ENCODE measurements at regions not wholly inside any gene's neighbourhood (a gene's known extent, or its start where the extent isn't known, plus 50 kb on each side); places are given as distances from the start of the nearest gene placed in this dataset.

DNA sequence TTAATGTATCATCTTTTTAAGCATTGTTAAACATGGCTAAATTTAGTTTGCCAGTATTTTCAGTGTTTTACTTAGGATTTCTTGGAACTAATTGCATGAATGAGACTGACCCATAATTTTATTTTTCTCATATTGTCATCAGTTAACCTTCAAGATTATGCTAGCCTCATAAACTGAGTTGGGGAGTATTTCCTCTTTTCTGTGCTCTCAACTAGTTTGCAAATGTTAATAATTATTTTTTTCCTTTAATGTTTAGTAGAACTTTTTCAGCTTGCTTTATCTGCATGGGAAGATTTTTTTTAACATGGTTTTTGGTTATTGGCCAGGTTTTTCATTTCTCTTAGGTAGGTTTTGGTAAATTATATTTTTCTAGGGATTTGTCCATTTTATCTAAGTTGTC lies 235.4 kb upstream of the SESN3 start:
- DNase-seq = no peak

DNA sequence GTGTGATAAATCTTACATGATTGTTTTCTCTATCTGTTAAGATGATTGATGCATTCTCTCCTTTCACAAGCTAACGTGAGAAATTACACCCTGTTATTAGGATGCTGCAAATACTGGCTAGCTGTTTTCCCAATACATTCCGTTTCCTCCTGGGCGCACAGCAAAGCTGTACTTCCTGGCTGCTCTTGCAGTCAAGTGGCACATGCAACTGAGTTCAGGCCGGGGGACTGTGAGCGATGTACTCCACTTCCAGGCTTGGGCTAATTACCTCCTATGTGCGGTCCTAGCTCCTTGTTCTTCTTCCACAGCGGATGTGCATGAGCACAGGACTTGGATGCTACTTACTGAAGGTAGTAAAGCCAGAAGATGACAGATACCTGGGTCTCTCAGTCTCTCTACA lies 234.9 kb upstream of the SESN3 start:
- no peak for DNase-seq

DNA sequence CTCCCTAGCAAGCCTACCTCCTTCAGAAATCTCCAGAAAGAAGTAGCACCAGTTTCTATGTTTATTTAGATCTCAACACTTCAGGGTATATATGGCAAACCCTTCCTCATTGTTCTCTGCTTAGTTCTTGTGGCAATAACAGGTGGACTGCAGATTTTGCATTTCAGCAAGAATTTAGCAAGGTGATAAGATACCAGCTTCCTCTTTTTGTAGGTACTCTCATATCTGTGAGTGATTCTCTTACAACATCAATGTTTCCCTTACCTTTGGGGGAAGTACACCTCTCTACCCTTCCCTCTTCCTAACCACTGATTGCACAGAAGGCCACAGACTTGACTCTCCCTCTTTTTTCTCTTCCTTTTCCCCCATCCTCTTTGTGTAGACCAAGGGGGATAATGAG lies 230.9 kb upstream of the SESN3 start:
- no peak for DNase-seq

DNA sequence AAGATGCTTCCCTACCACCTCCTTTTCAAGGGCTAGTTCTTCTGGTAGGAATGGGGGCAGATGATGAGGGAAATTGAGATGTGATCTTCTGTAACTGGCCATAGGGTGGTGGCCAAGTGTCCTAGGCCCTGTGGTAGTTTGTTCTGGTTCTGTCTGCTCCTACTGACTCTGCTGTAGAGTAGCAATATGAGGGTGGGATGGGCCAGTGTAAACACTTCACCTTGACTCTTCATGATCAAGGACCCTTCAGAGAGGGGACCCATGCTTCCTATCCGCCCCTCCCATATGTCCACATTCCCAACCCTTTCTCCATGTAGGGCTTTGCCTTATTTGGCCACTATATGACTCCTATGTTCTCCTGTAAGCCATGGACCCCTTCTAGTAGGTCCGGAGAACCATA lies 230.3 kb upstream of the SESN3 start:
- DNase-seq = no peak

DNA sequence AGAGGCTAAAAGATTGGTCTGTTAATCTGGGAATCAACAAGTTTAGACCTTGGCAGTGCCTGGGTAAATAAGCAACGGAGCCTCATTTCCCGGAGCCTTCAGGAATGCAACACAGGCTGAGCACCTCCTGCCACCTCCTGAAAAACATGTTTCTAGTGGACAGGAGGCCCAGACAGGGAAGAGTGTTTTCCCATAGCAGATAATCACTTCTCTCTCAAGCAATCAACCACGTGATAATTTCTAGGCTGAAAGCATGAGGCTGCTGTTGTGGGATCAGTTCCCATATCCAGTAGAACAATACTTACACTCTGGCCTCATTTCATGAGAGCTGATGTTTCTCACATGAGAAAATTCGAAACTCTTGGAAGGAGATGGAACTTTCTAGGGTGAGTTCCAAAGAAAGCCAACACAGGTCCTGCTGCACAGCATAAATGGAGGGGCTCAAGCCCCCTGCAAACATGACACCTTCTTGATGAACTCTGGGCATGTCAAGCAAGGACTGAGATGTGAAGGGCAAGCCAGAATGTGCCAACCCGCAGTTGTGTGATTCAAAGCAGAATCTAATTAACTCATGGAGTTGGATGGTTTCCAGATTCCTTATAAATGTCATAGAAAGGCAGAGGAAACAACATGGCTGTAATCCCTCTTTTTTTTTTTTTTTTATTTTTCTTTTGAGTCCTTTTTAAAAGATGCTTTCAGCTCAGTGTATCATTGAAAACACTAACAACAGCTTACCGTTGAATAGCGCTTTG lies 228.5 kb upstream of the SESN3 start:
- no peak for DNase-seq

DNA sequence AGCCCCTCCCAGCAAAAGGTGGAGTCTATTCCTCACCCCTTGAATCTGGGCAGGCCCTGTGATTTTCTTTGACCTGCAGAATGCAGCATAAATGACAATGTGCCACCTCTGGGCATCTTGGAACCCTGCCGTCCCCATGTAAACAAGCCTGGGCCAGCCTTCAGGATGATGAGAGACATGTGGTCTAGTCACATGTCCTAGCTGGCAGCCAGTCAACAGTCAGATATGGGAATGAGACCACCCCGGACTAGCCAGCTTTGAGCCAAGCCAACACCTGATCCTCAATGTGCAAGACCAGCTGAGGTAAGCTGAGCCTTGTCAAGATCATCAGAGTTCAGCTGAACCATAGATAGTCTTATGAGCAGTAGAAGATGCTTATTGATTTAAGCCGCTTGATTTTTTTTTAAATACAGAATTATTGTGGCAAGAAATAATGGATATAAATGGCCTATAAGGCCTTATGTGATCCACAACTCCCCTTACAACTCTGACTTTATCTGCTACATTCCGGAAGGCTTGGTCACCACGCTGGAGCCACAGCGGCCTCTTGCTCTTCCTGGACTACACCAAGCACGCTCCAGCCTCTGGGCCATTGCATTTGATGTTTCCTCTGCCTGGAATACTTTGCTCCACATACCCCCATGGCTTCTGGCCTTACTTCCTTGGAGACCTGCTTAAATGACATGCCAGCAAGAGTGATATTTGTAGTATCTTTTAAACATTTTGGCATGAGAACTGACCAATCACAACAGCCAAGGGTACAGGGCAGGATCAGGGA lies 225.9 kb upstream of the SESN3 start:
- DNase-seq = no peak

DNA sequence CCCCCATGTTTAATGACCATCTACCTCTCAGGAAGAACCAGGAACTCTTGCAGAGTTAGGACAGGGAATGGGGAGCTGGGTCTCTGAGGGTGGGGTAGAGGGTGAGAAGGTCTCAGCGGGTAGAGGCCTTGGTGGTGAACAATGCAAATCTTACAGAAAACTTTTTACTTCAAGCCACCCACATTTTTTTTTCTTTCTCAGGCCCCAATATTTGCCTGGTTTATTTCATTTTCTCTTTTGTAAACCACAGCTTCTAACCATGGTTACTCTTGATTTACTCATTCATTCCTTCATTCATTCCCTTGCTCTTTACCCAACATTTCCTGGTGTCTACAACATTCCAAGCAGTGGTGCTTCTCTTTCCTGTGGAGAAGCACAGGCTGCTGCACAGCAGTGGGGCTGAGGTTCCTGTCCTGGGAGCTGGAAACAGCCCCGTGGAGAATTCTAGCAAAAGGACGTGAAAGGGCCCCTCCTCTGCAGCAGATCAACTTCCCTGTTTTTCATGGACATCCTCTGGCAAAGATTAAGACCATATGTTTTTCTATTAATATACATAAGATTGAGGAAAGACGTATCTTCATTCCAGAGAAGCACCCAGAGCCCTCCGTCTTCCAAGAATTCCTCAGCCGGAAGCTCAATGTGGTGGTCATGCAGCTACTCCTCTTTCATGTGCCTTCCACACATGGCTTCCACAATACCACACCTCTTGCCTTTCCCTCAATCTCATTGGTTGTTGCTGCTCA lies 224.4 kb upstream of the SESN3 start:
- no peak for DNase-seq

DNA sequence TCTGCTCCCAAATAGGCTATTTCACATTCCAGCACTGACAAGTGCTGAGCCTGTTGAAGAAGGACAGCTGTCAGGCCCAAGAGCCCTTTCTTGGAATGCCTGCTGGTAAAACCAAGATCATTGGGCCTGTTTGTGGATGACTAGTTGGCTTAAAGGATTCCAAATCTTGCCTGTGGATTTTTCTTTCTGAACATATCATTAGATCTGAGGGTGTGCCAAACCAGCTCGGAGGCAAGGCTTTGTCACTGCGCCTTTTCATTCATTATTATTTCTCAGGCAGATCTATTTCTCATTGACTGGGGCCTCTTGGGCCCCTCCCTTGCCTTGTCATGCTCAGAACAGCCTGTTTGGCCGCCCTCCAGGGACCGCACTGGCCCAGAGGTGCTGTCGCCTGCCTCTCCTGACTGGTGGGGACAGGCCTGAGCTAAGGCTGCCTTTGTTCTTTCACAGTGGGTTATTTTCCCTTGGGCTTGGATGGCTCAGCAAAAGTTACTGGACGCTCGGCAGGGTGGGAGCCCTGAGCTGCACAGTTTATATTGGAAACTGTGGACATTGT lies 222.7 kb upstream of the SESN3 start:
- DNase-seq = no peak

DNA sequence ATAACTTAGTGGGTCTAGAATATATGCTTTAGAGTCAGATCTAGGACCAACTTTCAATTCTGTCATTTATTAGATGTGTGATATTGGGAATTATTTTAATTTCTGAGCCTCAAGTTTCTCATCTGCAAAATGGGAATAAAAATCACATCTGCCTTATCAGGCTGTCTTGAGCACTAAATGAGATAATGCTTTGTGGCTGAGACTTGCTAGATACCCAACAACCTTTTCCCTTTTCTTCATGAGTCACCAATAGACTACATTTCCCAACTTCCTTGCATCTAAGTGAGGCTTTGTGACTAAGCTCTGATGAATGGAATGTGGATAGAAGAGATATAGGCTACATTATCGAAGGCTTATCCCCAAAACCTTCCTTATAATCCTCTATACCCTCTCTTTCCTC lies 220.7 kb upstream of the SESN3 start:
- no peak for DNase-seq

DNA sequence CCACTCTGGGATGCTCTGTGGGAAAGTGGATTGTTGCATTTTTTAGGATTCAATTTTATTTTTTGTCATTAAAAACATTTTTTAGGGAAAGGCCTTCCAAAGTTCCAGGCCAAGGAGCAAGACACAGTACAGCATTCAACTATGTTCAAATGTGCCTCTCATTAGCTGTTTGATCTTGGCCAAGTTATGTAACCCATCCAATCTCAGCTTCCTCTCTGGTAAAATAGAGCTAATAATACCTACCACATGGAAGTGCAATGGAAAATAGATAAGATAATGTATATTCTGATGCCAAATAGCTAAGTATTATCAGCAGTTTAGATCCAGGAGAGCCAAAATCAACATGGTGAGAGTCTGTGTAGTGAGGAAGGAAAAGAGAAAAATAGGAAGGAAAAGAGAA lies 220.3 kb upstream of the SESN3 start:
- DNase-seq = no peak

DNA sequence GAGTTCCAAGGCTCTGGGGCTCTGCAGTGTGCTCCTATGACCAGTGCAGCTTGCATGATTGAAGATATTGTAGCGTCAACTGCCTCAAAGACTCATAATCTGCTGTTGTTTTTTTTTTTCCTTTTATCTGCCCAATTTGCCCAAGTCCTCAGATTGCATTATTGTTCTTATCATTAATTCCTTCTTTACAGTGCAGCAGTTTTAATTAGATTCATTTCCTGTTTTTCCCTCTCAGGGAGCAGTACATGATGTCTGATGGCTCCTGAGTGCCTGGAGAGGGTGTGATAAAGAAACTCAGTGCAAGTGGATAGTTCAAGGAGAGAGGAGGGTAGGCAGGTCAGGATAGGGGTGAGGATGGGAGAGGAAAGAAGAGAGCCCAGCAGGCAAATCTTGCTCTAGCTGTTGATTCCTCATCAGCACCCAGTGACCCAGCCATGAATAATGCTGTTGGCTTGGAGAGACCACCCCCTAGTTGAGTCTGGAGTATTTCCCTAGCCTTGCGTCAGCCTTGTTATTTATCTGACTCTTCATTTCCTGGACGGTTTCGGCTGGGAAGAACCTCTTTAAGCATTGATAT lies 219.6 kb upstream of the SESN3 start:
- DNase-seq = no peak

DNA sequence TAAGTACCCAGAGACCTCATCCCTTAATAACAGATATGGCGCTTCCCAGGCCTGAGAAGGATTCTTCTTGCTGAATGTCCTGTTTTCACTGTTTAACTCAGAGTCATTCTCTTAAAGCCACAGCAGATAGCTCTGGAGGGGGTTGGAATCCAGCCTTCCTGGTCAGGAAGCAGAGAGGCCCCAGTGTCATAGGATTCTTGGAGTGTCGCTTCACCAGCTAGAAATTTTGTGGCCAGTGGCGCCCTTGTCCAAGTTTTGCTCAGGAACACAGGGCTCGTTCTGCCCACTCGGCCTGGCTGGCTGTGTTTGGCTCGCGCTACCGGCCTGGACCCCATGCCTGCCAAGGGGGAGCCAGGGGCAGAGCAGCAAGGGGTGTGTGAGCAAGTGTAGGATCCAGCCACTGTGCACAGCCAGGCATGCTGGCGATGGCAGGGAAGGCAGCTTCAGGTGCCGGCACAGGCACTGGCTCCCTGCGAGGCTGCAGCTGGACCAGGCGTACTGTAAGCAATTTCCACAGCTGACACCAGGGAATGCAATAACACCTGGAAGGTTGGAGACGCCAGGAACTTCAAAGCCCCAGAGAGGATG lies 214.8 kb upstream of the SESN3 start:
- no peak for DNase-seq

DNA sequence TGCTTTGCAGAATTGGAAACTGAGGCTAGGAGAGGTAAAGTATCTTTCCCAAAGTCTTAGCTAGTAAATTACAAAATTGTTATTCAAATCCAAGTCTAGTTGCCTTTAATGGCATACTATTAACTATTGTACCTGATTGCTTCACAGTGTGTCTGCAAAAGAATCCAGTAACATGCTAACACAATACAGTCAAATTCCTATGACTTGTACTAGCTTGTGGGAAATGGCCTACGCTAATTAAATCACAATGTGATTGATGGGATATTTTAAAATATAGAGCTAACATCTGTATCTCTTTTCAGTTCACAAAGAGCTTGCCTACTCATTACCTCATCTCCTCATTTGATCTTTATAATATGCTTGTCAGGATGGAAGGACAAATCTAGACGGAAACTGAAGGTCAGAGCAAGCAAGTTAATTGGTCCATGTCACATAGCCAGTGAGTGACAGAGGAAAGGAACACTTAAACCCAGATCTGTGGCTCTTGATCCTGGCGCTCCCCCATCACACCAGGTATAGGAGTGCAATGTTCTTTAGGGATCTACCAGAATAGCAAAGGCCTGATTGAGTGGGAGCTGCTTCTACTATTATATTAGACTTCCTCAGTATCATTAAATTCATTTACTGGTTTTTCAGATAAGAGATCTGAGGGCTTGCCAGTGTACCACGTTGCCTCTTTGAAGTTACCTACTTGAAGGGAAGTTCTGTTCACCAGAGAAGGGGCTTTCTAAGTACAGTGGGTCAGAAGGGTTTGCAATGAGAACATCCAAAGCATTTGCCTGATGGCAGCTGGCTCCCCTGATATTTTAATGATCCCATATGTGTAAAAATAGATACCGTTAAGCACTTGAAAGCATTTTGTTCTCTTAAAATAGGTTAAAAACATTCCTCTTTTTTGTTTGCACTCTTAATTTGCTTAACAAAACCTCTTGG lies 213.6 kb upstream of the SESN3 start:
- DNase-seq = peak; percentile 4

DNA sequence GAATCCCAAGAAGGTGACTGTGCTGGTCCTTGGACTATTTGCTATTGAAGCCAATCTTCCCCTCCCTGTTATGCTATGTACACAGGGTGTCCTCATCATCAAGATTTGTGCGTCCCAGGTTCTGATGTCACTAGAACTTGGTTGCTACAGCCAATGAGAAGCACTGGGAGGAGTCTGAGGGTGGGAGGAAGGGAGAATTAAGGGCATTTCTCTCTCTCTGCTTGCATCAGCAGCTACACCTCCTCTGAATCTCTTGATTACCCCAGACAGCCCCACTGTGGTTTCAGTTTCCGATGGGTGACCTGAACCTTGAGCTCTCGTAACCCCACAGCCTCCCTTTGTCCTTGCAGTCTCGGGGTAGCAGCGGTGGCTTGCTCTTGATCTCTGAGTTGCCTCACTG lies 212.4 kb upstream of the SESN3 start:
- DNase-seq = peak; percentile 35

DNA sequence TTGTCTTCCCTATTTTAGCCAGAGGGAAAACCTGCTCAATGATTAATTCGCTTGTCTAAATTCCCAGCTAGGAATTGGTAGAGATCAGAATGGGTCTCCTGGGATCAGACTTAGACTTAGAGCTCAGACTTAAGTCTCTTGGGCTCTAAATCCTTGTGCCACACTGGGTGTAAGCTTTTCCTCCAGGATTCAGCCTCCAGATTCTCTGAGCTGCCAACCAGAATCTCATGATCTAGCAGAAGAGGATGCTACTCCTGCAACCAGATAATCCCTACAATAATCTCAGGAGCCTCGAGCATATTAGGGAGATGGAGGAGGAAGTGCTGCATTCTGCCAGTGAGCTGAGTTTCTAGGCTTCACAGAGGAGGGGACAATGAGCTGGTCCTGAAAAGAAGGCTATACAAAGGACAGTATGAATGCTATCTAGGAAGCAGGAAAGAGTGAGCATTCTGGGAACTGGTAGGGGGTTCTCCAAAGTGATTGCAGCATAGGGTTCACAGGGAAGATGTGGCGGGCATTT lies 211.6 kb upstream of the SESN3 start:
- DNase-seq = no peak

DNA sequence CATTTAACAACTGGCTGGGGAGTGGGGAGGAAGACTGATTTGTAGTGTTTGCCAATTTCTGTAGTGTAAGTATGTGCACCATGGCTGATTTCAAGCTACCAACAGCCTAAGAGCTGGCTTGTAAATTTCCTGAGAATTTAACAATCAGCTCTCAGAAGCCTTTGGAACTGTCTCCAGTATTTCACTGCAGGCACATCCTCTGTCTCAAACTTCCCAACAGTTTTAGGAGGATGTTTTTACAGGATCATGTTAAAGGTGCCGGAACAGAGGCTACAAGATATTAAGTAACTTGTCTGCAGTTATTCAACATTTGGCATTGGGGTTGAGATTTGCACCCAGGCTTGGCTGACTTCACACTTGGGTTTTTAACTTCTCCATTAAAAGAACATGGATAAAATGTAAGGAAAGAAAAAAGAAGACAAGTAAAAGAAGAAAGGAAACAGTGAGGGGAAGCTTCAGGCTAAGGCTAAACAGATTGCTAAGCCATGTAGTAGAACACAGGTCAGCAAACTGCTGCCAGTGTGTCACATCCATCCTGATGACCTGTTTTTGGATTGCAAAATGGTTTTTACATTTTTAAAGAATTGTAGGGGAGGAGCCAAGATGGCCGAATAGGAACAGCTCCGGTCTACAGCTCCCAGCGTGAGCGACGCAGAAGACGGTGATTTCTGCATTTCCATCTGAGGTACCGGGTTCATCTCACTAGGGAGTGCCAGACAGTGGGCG lies 204.8 kb upstream of the SESN3 start:
- DNase-seq = no peak

DNA sequence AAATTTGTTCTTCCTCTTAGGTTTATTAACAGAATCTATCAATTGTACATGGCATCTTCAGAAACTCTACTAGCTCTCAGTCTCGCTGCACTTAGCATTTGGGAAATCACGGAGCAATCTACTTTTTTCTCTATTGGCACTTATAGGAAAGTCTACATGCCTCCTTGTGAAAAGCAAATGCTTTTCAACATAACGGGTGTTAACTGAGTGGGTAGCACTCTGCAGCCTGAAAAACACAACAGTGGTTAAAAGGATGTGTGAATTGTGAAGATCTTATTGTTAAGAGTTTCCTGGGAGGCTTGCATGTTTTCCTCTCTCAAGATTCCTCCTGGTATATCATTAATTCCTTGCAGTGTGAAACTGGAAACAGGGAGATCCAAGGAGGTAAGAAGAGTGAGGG lies 204.2 kb upstream of the SESN3 start:
- DNase-seq = no peak

DNA sequence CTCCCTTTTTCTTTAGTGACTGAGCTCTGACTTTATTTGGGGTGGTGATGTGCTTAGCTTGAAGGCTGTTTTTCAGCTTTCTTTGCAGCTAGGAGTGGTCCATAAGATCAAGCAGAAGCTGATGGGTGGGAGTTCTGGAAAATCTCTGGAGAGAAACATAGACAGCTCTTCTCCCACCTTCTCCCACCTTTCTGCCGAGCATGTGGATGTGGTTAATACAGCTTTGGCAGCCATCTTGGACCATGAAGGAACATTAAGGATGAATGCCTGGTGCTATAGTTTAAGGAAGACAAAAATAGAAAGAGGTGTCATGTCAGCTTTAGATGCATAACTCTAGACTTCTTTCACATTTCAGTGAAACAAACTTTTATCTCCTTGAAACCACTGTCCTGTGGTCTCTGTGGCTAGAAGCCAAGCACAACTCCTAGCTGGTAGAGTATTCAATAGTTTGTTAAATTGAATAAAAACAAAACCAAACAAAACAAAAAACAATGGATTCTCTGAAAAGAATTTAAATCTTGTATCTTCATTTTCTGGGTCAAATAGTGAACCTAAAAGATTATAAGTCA lies 203.6 kb upstream of the SESN3 start:
- DNase-seq = no peak

DNA sequence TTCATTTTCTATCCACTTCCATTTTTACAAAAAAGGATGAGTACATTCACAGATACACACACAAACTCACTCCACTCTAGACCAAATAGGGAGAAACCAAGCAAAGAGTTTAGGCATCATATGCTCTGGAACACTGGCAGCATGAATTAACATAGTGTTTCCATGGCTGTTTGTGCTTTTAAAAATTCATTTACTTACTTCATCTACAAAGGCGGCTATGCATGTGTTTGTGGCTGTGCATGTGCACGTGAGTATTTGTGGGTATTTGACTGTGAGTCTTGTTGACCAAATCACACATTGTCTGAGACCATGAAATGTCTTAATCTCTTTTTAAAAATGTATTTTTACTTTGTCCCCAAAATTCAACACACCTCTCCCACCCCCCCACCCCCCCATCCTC lies 203.0 kb upstream of the SESN3 start:
- DNase-seq = no peak

Data from CD4-positive, alpha-beta T cell treated with Interleukin-10 for 1 hour (primary cell).